Calu3 (cell line): ENCODE measurements at regions not wholly inside any gene's neighbourhood (a gene's known extent, or its start where the extent isn't known, plus 50 kb on each side); places are given as distances from the start of the nearest gene placed in this dataset.

Experiments used
- BruUV-seq: library from RNA; stranded (reverse); fragments of 400-500 nt; replicated peaks from 2 replicates; lab custom pipeline; 2021; lab: Mats Ljungman, UMichigan
- CTCF ChIA-PET: fragments of 300-600 bp; sonication (Branson Sonifier 250); formaldehyde crosslinking; loops from one replicate; lab custom pipeline; 2022; ENCODE audit warnings: antibody characterized with exemption; lab: Charles Lee
- DNase-seq: peaks from one replicate; pipeline ENCODE4 v3.0.0; 2022
- H3K27ac Mint-ChIP-seq: one replicate; pipeline ENCODE4 v1.8.0; 2022; ENCODE audit warnings: mixed read lengths; ENCODE audit not compliant: unreplicated experiment
- H3K27me3 Mint-ChIP-seq: one replicate; pipeline ENCODE4 v1.8.0; 2022; ENCODE audit warnings: mixed read lengths; ENCODE audit not compliant: unreplicated experiment
- H3K36me3 Mint-ChIP-seq: one replicate; pipeline ENCODE4 v1.8.0; 2022; ENCODE audit warnings: mild to moderate bottlenecking, moderate library complexity, mixed read lengths; ENCODE audit not compliant: insufficient read depth, unreplicated experiment
- H3K4me1 Mint-ChIP-seq: one replicate; pipeline ENCODE4 v1.8.0; 2022; ENCODE audit warnings: mild to moderate bottlenecking, low read depth, mixed read lengths; ENCODE audit not compliant: unreplicated experiment
- H3K4me3 Mint-ChIP-seq: one replicate; pipeline ENCODE4 v1.8.0; 2022; ENCODE audit warnings: mild to moderate bottlenecking, low read depth, moderate library complexity, mixed read lengths; ENCODE audit not compliant: unreplicated experiment
- H3K9me3 Mint-ChIP-seq: one replicate; pipeline ENCODE4 v1.8.0; 2022; ENCODE audit warnings: low read depth, mixed read lengths; ENCODE audit not compliant: unreplicated experiment
- intact Hi-C: fragments of 100-400 bp; cut with micrococcal nuclease; formaldehyde crosslinking; loops from one replicate; pipeline ENCODE4 v1.10.0; 2022; ENCODE audit not compliant: unreplicated experiment
- TF ChIP-seq, protein P1 (sequence below): fragments of 200-600 bp; IDR thresholded peaks from one replicate; pipeline ENCODE4 v1.8.0; 2022; ENCODE audit warnings: antibody characterized with exemption; ENCODE audit not compliant: unreplicated experiment

- peaks cover 4% of the 10 kb centered on the region for H3K9me3 Mint-ChIP-seq
- H3K36me3 Mint-ChIP-seq = no peaks in the 10 kb centered on the region
- TF ChIP-seq, protein P1, sequence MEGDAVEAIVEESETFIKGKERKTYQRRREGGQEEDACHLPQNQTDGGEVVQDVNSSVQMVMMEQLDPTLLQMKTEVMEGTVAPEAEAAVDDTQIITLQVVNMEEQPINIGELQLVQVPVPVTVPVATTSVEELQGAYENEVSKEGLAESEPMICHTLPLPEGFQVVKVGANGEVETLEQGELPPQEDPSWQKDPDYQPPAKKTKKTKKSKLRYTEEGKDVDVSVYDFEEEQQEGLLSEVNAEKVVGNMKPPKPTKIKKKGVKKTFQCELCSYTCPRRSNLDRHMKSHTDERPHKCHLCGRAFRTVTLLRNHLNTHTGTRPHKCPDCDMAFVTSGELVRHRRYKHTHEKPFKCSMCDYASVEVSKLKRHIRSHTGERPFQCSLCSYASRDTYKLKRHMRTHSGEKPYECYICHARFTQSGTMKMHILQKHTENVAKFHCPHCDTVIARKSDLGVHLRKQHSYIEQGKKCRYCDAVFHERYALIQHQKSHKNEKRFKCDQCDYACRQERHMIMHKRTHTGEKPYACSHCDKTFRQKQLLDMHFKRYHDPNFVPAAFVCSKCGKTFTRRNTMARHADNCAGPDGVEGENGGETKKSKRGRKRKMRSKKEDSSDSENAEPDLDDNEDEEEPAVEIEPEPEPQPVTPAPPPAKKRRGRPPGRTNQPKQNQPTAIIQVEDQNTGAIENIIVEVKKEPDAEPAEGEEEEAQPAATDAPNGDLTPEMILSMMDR = no peak
- no peaks in the 10 kb centered on the region for H3K4me1 Mint-ChIP-seq
- no peaks in the 10 kb centered on the region for H3K27me3 Mint-ChIP-seq
- intact Hi-C loops = no loop called here
- CTCF ChIA-PET = no interaction called here
- no TSS peak for BruUV-seq
- DNase-seq = no peak
- no peak overlapping the region for H3K27ac Mint-ChIP-seq
- no peak overlapping the region for H3K4me3 Mint-ChIP-seq
Observed at GRCh38 chr14:82501554-82501953, 967.9 kb upstream of the SEL1L start.

- CTCF ChIA-PET = no interaction called here
- BruUV-seq = no TSS peak
- Mint-ChIP-seq H3K27me3 (no peaks in the 10 kb centered on the region), H3K4me1 (no peaks in the 10 kb centered on the region), H3K36me3 (no peaks in the 10 kb centered on the region), H3K4me3 (no peak overlapping the region), H3K27ac (no peak overlapping the region), H3K9me3 (peaks cover 7% of the 10 kb centered on the region)
- TF ChIP-seq, protein P1 = no peak
- intact Hi-C loops = no loop called here
- no peak for DNase-seq
Observed at GRCh38 chr14:82502043-82502442, 968.4 kb upstream of the SEL1L start.

GRCh38 chr14:82504894-82505293 is 971.2 kb upstream of the SEL1L start:
- Mint-ChIP-seq H3K27me3 (no peaks in the 10 kb centered on the region), H3K4me3 (no peak overlapping the region), H3K4me1 (no peaks in the 10 kb centered on the region), H3K9me3 (peaks cover 7% of the 10 kb centered on the region), H3K36me3 (no peaks in the 10 kb centered on the region), H3K27ac (no peak overlapping the region)
- BruUV-seq = no TSS peak
- no peak for DNase-seq
- CTCF ChIA-PET = no interaction called here
- TF ChIP-seq, protein P1 = no peak
- intact Hi-C loops = no loop called here

DNA sequence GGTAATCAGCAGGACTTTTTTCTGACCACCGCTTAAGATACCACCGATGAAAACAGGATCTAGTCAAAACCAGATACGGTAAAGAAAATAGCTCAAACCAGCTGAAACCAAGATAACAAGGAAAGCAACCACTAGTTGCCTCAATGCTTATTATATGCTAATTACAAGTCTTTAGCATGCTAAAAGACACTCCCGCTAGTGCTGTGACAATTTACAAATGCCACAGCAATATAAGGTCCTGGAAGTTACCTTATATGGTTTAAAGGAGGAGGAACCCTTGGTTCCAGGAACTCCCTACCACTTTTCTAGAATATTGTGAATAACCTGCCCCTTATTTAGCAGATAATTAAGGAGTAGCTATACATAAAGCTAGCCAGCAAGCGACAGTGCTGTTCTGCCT is 976.4 kb upstream of the SEL1L start:
- no peaks in the 10 kb centered on the region for H3K4me1 Mint-ChIP-seq
- BruUV-seq = no TSS peak
- H3K27me3 Mint-ChIP-seq = no peaks in the 10 kb centered on the region
- intact Hi-C loops = no loop called here
- peaks cover 5% of the 10 kb centered on the region for H3K9me3 Mint-ChIP-seq
- no peaks in the 10 kb centered on the region for H3K36me3 Mint-ChIP-seq
- H3K27ac Mint-ChIP-seq = no peak overlapping the region
- no peak overlapping the region for H3K4me3 Mint-ChIP-seq
- DNase-seq = no peak
- CTCF ChIA-PET = no interaction called here
- TF ChIP-seq, protein P1 = no peak
